Endodermal cell (in vitro differentiated cells): ENCODE measurements at regions not wholly inside any gene's neighbourhood (a gene's known extent, or its start where the extent isn't known, plus 50 kb on each side); places are given as distances from the start of the nearest gene placed in this dataset.
A peak's percentile ranks its signal among the peaks of the same experiment; 100 is the strongest.
"Not testable (repeated sequence)": the region's sequence is repeated elsewhere in the genome, so short reads cannot be mapped to it uniquely, and the experiment has no call there.

Experiments used
- DNase-seq: peaks from one replicate; pipeline ENCODE4 v3.0.0-alpha.2; 2017
- H3K27ac ChIP-seq: 2 replicates; pipeline ENCODE4 v1.5.1; 2013; ENCODE audit warnings: mild to moderate bottlenecking, low read depth, low read length, moderate library complexity
- H3K27me3 ChIP-seq: 2 replicates; pipeline ENCODE4 v1.6.1; 2013; ENCODE audit warnings: mild to moderate bottlenecking, low read length, moderate library complexity; ENCODE audit not compliant: insufficient read depth, control insufficient read depth, poor library complexity, severe bottlenecking
- H3K36me3 ChIP-seq: 2 replicates; pipeline ENCODE4 v1.7.0; 2013; ENCODE audit warnings: mild to moderate bottlenecking, low read length, moderate library complexity; ENCODE audit not compliant: control insufficient read depth, insufficient read depth
- H3K4me1 ChIP-seq: one replicate; pipeline ENCODE4 v1.7.0; 2013; ENCODE audit warnings: low read length; ENCODE audit not compliant: control insufficient read depth, insufficient read depth
- H3K4me3 ChIP-seq: 2 replicates; pipeline ENCODE4 v1.5.1; 2013; ENCODE audit warnings: mild to moderate bottlenecking, low read length, moderate library complexity
- H3K9ac ChIP-seq: 2 replicates; pipeline ENCODE4 v1.6.1; 2013; ENCODE audit warnings: mild to moderate bottlenecking, low read length, moderate library complexity; ENCODE audit not compliant: poor library complexity, severe bottlenecking; ENCODE audit errors: extremely low read depth
- H3K9me3 ChIP-seq: 2 replicates; pipeline ENCODE4 v1.6.1; 2013; ENCODE audit warnings: mild to moderate bottlenecking, low read length, moderate library complexity; ENCODE audit not compliant: control insufficient read depth
- H3K27ac Mint-ChIP-seq: 2 replicates; pipeline ENCODE4 v1.8.0; 2020; ENCODE audit warnings: mixed read lengths
- H3K27me3 Mint-ChIP-seq: 2 replicates; pipeline ENCODE4 v1.8.0; 2021; ENCODE audit warnings: mild to moderate bottlenecking, mixed read lengths; ENCODE audit not compliant: insufficient read depth
- H3K36me3 Mint-ChIP-seq: 2 replicates; pipeline ENCODE4 v1.8.0; 2020; ENCODE audit warnings: low read depth, mixed read lengths
- H3K4me1 Mint-ChIP-seq: 2 replicates; pipeline ENCODE4 v1.8.0; 2020; ENCODE audit warnings: mixed read lengths
- H3K4me3 Mint-ChIP-seq: 2 replicates; pipeline ENCODE4 v1.8.0; 2020; ENCODE audit warnings: mild to moderate bottlenecking, moderate library complexity, mixed read lengths
- H3K9me3 Mint-ChIP-seq: 2 replicates; pipeline ENCODE4 v1.8.0; 2020; ENCODE audit warnings: mild to moderate bottlenecking, mixed read lengths
- WGBS, 2 experiments: methylation state at CpG; one replicate each; pipeline versions ENCODE4 v1.1.5 to v1.1.7; 2013; ENCODE audit warnings: missing lambda C conversion rate in 2 of 2, mixed read lengths in 1 of 2; ENCODE audit not compliant: insufficient coverage in 1 of 2, insufficient read length in 1 of 2; 5-methylcytosine and 5-hydroxymethylcytosine counted together
- TF ChIP-seq, protein P1 (sequence below): fragments of 200-600 bp; sonication (generic); conservative IDR thresholded peaks from 2 replicates; pipeline ENCODE4 v1.5.0; 2021; ENCODE audit warnings: antibody characterized with exemption, mild to moderate bottlenecking

DNA sequence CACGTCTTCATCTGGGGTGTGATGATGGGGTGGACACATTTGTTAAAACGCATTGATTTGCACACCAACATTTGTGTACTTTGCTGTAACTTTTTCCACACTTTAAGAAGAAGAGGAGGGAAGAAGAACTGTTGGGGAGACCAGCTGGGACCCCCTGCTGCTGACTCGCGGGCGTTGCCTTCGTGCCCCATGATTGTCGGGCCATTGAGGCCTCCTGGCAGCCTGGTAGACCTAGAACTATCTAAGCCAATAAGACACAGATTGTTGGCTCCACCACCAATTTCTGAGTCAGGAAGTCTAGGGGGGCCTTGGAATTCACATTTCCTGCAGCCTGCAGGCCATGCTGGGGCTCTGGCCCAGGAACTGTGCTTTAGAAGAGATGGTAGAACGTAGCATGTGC is 105.5 kb downstream of the TNFRSF13B start:
- Mint-ChIP-seq H3K4me1 (peaks cover 17% of the 10 kb centered on the region), H3K27me3 (no peaks in the 10 kb centered on the region), H3K9me3 (no peaks in the 10 kb centered on the region), H3K36me3 (no peaks in the 10 kb centered on the region), H3K27ac (no peak overlapping the region), H3K4me3 (no peak overlapping the region)
- TF ChIP-seq, protein P1, sequence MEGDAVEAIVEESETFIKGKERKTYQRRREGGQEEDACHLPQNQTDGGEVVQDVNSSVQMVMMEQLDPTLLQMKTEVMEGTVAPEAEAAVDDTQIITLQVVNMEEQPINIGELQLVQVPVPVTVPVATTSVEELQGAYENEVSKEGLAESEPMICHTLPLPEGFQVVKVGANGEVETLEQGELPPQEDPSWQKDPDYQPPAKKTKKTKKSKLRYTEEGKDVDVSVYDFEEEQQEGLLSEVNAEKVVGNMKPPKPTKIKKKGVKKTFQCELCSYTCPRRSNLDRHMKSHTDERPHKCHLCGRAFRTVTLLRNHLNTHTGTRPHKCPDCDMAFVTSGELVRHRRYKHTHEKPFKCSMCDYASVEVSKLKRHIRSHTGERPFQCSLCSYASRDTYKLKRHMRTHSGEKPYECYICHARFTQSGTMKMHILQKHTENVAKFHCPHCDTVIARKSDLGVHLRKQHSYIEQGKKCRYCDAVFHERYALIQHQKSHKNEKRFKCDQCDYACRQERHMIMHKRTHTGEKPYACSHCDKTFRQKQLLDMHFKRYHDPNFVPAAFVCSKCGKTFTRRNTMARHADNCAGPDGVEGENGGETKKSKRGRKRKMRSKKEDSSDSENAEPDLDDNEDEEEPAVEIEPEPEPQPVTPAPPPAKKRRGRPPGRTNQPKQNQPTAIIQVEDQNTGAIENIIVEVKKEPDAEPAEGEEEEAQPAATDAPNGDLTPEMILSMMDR = no peak
- WGBS, 2 experiments = 94 to 100% methylated on average over 1 to 8 of the region's 8 CpGs
- Histone ChIP-seq H3K9ac (no peak overlapping the region), H3K27me3 (no peaks in the 10 kb centered on the region), H3K36me3 (no peaks in the 10 kb centered on the region), H3K4me3 (no peak overlapping the region), H3K9me3 (no peaks in the 10 kb centered on the region), H3K4me1 (no peaks in the 10 kb centered on the region), H3K27ac (no peak overlapping the region)
- DNase-seq = no peak

DNA sequence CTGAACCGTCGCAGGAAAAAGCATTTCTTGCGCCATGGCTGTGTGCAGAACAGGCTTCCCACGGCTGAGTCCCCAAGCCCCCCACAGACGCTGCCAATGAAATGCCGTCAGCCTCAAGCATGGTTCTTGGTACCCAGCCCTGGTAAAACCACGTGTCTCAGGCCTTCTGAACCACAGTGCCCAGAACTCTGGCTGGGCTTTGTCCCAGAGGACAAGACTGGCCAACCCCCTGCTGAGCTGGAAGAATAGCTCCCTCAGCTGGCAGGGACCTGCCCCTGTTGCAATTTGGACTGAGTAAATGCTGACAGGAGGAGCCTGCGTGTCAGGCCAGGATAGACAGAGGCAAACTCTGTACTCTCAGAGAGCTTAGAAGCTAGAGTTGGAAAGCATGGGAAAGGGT is 106.2 kb downstream of the TNFRSF13B start:
- H3K4me3 Mint-ChIP-seq, H3K36me3 ChIP-seq, H3K27ac Mint-ChIP-seq, H3K9me3 ChIP-seq, H3K4me3 ChIP-seq, H3K36me3 Mint-ChIP-seq, H3K9ac ChIP-seq, H3K27ac ChIP-seq, H3K4me1 ChIP-seq, DNase-seq, H3K9me3 Mint-ChIP-seq, H3K27me3 Mint-ChIP-seq, H3K27me3 ChIP-seq, H3K4me1 Mint-ChIP-seq: not testable (repeated sequence)
- WGBS, 2 experiments = 44 to 89% methylated on average over 1 of the region's 8 CpGs
- TF ChIP-seq, protein P1 = peak; percentile 25

DNA sequence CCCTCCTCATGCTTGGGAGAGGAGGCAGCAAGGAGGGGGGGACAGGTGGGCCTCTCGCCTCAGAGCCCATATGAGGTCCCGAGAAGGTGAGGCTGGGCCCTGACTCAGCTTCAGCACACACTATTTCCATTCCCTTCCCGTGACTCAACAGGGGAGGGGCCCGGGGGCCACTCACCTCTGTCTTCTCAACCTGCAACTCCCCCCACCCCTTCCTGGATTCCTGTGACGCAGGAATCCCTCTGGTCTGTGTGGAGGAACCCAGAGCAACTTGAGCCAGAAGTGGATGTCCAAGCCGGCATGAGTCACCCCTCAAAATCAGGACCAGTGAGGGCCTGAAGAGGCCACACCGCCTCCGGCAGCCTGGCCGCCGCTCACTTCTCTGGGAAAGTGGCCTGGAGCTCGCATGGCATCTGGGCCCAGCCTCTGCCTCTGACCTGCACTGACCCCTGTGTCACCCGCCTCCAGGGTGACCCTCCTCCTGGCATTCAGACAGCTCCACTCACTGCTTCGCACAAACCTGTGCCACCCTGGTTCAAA is 106.8 kb downstream of the TNFRSF13B start:
- H3K9ac ChIP-seq, H3K9me3 ChIP-seq, DNase-seq, H3K36me3 ChIP-seq, H3K27ac Mint-ChIP-seq, H3K4me1 Mint-ChIP-seq, H3K27me3 ChIP-seq, H3K36me3 Mint-ChIP-seq, H3K9me3 Mint-ChIP-seq, H3K4me1 ChIP-seq, H3K4me3 Mint-ChIP-seq, H3K27me3 Mint-ChIP-seq, H3K4me3 ChIP-seq, H3K27ac ChIP-seq: not testable (repeated sequence)
- WGBS, 2 experiments = no CpG with 5 or more reads among the region's 13 CpGs

DNA sequence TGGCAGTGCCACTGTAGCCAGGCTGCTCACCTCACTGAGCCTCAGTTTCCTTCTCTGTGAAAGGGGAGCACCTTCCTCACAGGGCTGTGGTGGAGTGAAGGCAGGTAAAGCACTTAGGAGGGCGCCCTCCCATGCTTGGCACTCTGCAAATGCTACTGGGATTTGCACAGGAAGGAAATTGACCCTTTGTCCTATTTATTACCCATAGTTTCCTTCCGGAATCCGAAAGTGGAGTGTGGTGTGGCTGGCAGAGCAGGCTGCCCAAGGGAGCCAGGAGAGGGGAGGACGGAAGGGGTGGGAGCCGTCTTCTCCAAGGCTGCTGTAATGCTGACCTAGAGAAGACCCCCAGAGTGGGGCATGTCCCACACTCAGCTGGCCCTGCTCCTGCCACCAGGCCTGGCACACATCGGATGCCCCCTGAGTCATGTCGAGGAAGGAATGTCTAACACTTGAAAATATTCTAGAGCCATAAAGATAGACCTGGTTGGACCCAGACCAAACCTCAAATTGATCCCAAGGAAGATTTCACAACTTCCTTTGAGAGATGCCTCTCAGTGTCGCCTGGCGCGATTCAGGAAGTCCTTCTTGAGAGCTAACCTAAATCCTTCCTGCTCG is 107.3 kb downstream of the TNFRSF13B start:
- H3K27ac ChIP-seq, H3K9me3 ChIP-seq, H3K4me3 Mint-ChIP-seq, H3K27ac Mint-ChIP-seq, H3K27me3 Mint-ChIP-seq, H3K9me3 Mint-ChIP-seq, H3K36me3 Mint-ChIP-seq, H3K4me3 ChIP-seq, H3K27me3 ChIP-seq, DNase-seq, H3K36me3 ChIP-seq, H3K4me1 ChIP-seq, H3K4me1 Mint-ChIP-seq, H3K9ac ChIP-seq: not testable (repeated sequence)
- WGBS, 2 experiments = 100% methylated on average over 2 of the region's 11 CpGs; no CpG with 5 or more reads in 1 of the 2 experiments

DNA sequence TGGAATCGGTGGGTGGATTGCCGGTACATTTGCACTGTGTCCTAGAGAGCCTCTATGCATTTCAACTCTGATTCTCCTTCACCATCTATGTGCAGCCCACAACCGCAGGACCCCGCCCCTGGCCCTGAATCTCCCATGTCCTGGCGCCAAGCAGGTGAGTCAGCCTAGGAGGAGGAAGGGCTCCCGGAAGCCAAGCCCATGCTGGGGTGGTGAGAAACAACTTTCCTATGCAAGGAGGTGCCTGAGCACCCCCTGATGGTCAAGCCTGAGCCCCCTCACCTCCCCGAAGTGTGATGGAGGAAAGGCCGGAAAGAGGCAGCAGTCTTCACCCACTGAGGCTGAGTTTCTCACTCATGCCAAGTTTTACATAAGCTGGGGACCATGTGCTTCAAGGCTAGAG is 110.8 kb downstream of the TNFRSF13B start:
- not testable (repeated sequence) for H3K27me3 Mint-ChIP-seq, H3K9me3 Mint-ChIP-seq, H3K27me3 ChIP-seq, H3K4me1 ChIP-seq, H3K36me3 ChIP-seq, H3K27ac Mint-ChIP-seq, H3K9me3 ChIP-seq, H3K36me3 Mint-ChIP-seq, H3K9ac ChIP-seq, H3K4me3 Mint-ChIP-seq, H3K27ac ChIP-seq, H3K4me3 ChIP-seq
- peak; percentile 76 for DNase-seq
- H3K4me1 Mint-ChIP-seq = peaks cover 12% of the 10 kb centered on the region
- WGBS, 2 experiments = 80 to 88% methylated on average over 2 to 7 of the region's 8 CpGs

DNA sequence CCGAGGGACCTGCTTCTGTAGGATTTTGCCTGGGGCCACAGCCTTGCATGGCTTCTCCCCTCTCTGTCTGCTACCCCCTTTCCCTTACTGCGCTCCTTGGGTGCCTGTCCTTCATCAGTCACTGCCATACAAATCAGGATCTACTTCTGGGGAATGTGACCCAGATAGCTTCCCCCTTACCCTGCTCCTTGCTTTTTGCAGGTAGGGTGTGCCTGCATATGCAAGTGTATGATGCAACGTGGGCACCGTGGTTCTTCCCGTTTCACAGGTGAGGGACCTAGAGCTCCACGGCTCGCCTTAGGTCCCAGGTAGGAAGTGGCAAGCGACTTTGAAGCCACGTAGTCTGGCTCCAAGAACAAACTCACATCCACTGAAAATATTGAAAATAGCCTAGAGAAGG is 111.5 kb downstream of the TNFRSF13B start:
- H3K27ac Mint-ChIP-seq, H3K4me1 ChIP-seq, H3K36me3 ChIP-seq, H3K9ac ChIP-seq, H3K4me3 ChIP-seq, H3K4me3 Mint-ChIP-seq, H3K27me3 ChIP-seq, H3K36me3 Mint-ChIP-seq, H3K27me3 Mint-ChIP-seq, H3K27ac ChIP-seq, H3K9me3 ChIP-seq, H3K9me3 Mint-ChIP-seq, DNase-seq: not testable (repeated sequence)
- H3K4me1 Mint-ChIP-seq = peaks cover 12% of the 10 kb centered on the region
- 88 to 91% methylated on average over 3 to 9 of the region's 9 CpGs for WGBS, 2 experiments
